ENCODE measurements at regions not wholly inside any gene's neighbourhood (a gene's known extent, or its start where the extent isn't known, plus 50 kb on each side); places are given as distances from the start of the nearest gene placed in this dataset.

GRCh38 chr2:72034353-72035095, 113.1 kb downstream of the CYP26B1 start:
- TF ChIP-seq CTCF (conservative IDR thresholded peaks at IDR 0.05) (no peak), EZH2 (IDR thresholded peaks at IDR 0.05; ENCODE audit: low read depth) (no peak)

Data from PC-9 (cell line).